ENCODE measurements at regions not wholly inside any gene's neighbourhood (a gene's known extent, or its start where the extent isn't known, plus 50 kb on each side); places are given as distances from the start of the nearest gene placed in this dataset.
A peak's percentile ranks its signal among the peaks of the same experiment; 100 is the strongest.

- H3K4me3 Mint-ChIP-seq, result no peak overlapping the region
- no peak overlapping the region for H3K27ac Mint-ChIP-seq
- H3K36me3 Mint-ChIP-seq (ENCODE audit: low read depth), result no peaks in the 10 kb centered on the region
- H3K4me1 Mint-ChIP-seq (ENCODE audit: low read depth), result no peaks in the 10 kb centered on the region
- intact Hi-C loops (cut with DNase I, micrococcal nuclease), result no loop called here
- Histone ChIP-seq H3K9me3 (ENCODE audit: control insufficient read depth in 1 of 2, insufficient read depth in 1 of 2, low read length in 2 of 2) (peaks cover 0 to 4% of the 10 kb centered on the region in 2 experiments), H3K27me3 (ENCODE audit: control insufficient read depth in 1 of 2, insufficient read depth in 2 of 2, low read length in 2 of 2) (peaks cover 4 to 5% of the 10 kb centered on the region in 2 experiments), H3K36me3 (ENCODE audit: insufficient read depth, low read length) (no peaks in the 10 kb centered on the region), H3K4me1 (ENCODE audit: insufficient read depth, low read length) (no peaks in the 10 kb centered on the region), H3K27ac (ENCODE audit: low read depth in 1 of 2, low read length in 2 of 2) (no peak overlapping the region), H3K4me3 (ENCODE audit: low read length) (no peak overlapping the region)
- peak; percentile 54 for TF ChIP-seq CTCF (IDR thresholded peaks at IDR 0.05)
- no peaks in the 10 kb centered on the region for H3K9me3 Mint-ChIP-seq
- ChIA-PET CTCF (no interaction called here), POLR2A (no interaction called here)
- ATAC-seq (ENCODE audit: poor library complexity) (no peak), DNase-seq (peak in 7 of 14 experiments; percentile 4 to 37 (median 10))
- peaks cover 13% of the 10 kb centered on the region for H3K27me3 Mint-ChIP-seq
Measured at GRCh38 chr5:10856683-10857337, 95.8 kb upstream of the DAP start.

GRCh38 chr5:10856071-10856470 lies 95.0 kb upstream of the DAP start:
- ChIA-PET POLR2A (no interaction called here), CTCF (no interaction called here)
- Mint-ChIP-seq H3K9me3 (no peaks in the 10 kb centered on the region), H3K27me3 (peaks cover 13% of the 10 kb centered on the region), H3K4me3 (no peak overlapping the region), H3K4me1 (ENCODE audit: low read depth) (no peaks in the 10 kb centered on the region), H3K27ac (no peak overlapping the region), H3K36me3 (ENCODE audit: low read depth) (no peaks in the 10 kb centered on the region)
- DNase-seq, result no peak
- Histone ChIP-seq H3K27ac (ENCODE audit: low read depth in 1 of 2, low read length in 2 of 2) (no peak overlapping the region), H3K9me3 (ENCODE audit: control insufficient read depth in 1 of 2, insufficient read depth in 1 of 2, low read length in 2 of 2) (peaks cover 0 to 4% of the 10 kb centered on the region in 2 experiments), H3K36me3 (ENCODE audit: insufficient read depth, low read length) (no peaks in the 10 kb centered on the region), H3K27me3 (ENCODE audit: control insufficient read depth in 1 of 2, insufficient read depth in 2 of 2, low read length in 2 of 2) (peaks cover 4 to 5% of the 10 kb centered on the region in 2 experiments), H3K4me1 (ENCODE audit: insufficient read depth, low read length) (no peaks in the 10 kb centered on the region), H3K4me3 (ENCODE audit: low read length) (no peak overlapping the region)
- no peak for ATAC-seq (ENCODE audit: poor library complexity)
- intact Hi-C loops (cut with DNase I, micrococcal nuclease), result no loop called here
- TF ChIP-seq CTCF (IDR thresholded peaks at IDR 0.05), result no peak

DNA sequence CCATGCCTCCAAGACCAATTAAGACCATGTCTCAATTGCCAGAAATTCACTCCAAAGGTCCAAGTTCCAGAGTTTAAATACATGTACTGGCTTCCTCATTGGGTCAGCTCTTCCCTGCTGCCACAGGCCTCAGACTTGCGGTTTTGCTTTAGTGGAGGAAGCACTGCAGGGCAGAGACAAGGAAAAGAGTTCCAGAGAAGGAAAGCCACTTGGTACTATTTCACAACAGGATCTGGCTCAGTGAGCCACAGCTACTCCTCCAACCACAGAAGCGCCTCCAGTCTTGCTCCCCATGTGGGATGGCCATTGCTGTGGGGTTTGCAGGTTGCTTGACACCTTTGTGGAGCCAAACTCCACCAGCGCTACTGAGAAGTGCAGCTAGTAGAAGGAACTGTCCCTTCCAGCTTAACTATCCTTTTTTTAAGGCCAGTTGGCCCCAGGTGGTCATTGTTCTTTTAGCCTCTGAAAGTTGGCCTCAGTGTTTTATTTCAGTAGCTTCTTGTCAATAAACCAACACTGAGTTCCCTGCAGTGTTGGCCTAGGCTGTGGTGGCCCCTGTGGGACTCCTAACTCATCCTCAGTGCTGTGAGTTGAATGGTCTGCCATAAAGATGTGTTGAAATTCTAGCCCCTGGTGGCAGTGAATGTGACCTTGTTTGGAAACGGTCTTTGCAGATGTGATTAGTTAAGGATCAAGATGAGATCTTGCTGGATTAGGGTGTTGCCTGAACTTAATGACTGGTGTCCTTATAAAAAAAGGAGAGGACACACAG lies 93.7 kb upstream of the DAP start:
- intact Hi-C loops (cut with DNase I, micrococcal nuclease), result no loop called here
- peaks cover 0 to 4% of the 10 kb centered on the region in 2 experiments for H3K9me3 ChIP-seq (ENCODE audit: control insufficient read depth in 1 of 2, insufficient read depth in 1 of 2, low read length in 2 of 2)
- ChIA-PET POLR2A (no interaction called here), CTCF (no interaction called here)
- DNase-seq (no peak), ATAC-seq (ENCODE audit: poor library complexity) (no peak)
- no peak overlapping the region for H3K4me3 Mint-ChIP-seq
- no peaks in the 10 kb centered on the region for H3K36me3 ChIP-seq (ENCODE audit: insufficient read depth, low read length)
- H3K4me1 ChIP-seq (ENCODE audit: insufficient read depth, low read length), result no peaks in the 10 kb centered on the region
- H3K4me3 ChIP-seq (ENCODE audit: low read length), result no peak overlapping the region
- peaks cover 4 to 5% of the 10 kb centered on the region in 2 experiments for H3K27me3 ChIP-seq (ENCODE audit: control insufficient read depth in 1 of 2, insufficient read depth in 2 of 2, low read length in 2 of 2)
- no peaks in the 10 kb centered on the region for H3K36me3 Mint-ChIP-seq (ENCODE audit: low read depth)
- H3K9me3 Mint-ChIP-seq, result no peaks in the 10 kb centered on the region
- H3K27ac ChIP-seq (ENCODE audit: low read depth in 1 of 2, low read length in 2 of 2), result no peak overlapping the region
- H3K4me1 Mint-ChIP-seq (ENCODE audit: low read depth), result no peaks in the 10 kb centered on the region
- H3K27ac Mint-ChIP-seq, result no peak overlapping the region
- no peak for TF ChIP-seq CTCF (IDR thresholded peaks at IDR 0.05)
- peaks cover 13% of the 10 kb centered on the region for H3K27me3 Mint-ChIP-seq
